Peyer's patch (tissue), 4 donors: ENCODE measurements at regions not wholly inside any gene's neighbourhood (a gene's known extent, or its start where the extent isn't known, plus 50 kb on each side); places are given as distances from the start of the nearest gene placed in this dataset.
A peak's percentile ranks its signal among the peaks of the same experiment; 100 is the strongest.
"Not testable (repeated sequence)": the region's sequence is repeated elsewhere in the genome, so short reads cannot be mapped to it uniquely, and the experiment has no call there.

ENCODE experiments used
- DNase-seq, 3 donors: peaks; one replicate each; pipeline ENCODE4 v3.0.0-alpha.2; 2017 to 2019
- H3K27ac ChIP-seq, 4 donors: fragments of 200-600 bp; sonication (generic); one replicate each; pipeline ENCODE4 v1.5.1; 2016 to 2019
- H3K27me3 ChIP-seq, 2 donors: fragments of 200-600 bp; sonication (generic); one replicate each; pipeline ENCODE4 v1.5.1; 2019
- H3K36me3 ChIP-seq, 3 donors: fragments of 200-600 bp; sonication (generic); one replicate each; pipeline ENCODE4 v1.5.1; 2016 to 2019
- H3K4me1 ChIP-seq, 4 donors: fragments of 200-600 bp; sonication (generic); one replicate each; pipeline ENCODE4 v1.5.1; 2016 to 2019
- H3K4me3 ChIP-seq, 4 donors: fragments of 200-600 bp; sonication (generic); 1 replicate in 3 of 4; 2 replicates in 1 of 4; pipeline ENCODE4 v1.5.1; 2016 to 2019; ENCODE audit warnings: mild to moderate bottlenecking in 1 of 4
- H3K9me3 ChIP-seq, 4 donors: fragments of 200-600 bp; sonication (generic); one replicate each; pipeline ENCODE4 v1.5.1; 2016 to 2019; ENCODE audit warnings: mild to moderate bottlenecking in 1 of 4

DNA sequence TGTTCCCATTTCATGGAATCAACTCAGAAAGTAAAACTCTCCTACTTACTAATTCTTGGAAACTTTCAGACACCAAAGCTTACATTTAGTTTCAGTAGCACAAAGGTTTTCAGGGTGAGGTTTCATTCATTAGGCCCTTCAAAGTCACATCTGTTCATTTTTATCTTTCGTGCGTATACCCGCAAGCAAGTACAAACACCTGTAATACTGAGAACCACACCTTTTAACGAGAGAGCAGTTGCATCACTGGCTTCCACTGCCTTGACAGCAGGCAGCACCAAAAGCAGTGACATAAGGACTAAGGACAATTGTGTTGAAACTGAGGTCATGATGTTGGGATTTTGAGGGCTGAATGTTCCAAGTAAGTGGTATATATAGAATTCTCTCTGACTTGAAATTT is 60.5 kb downstream of the GOLGA6L22 start:
- H3K9me3 ChIP-seq, H3K4me3 ChIP-seq, DNase-seq, H3K36me3 ChIP-seq, H3K27me3 ChIP-seq, H3K27ac ChIP-seq, H3K4me1 ChIP-seq: not testable (repeated sequence)

DNA sequence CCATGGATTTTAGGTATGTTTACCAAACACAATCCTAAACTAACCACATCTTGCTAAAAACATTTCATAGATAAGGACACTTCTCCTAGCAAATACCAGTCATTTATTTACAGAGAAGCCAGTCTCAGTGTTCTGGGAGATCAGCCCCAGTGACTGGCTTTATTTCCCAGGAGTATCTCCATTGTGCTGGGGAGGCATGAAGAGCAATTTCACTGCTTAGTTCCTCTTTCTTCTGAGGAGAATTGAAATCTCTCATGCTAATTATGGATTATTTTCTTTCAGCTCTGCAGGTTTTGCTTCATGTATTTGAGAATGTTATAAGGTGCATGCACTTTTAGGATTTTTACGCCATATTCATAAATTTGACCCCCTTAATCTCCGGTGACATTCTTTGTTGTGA is 67.8 kb downstream of the GOLGA6L22 start:
- H3K27ac ChIP-seq, H3K36me3 ChIP-seq, H3K27me3 ChIP-seq, H3K4me3 ChIP-seq, H3K9me3 ChIP-seq, DNase-seq, H3K4me1 ChIP-seq: not testable (repeated sequence)

DNA sequence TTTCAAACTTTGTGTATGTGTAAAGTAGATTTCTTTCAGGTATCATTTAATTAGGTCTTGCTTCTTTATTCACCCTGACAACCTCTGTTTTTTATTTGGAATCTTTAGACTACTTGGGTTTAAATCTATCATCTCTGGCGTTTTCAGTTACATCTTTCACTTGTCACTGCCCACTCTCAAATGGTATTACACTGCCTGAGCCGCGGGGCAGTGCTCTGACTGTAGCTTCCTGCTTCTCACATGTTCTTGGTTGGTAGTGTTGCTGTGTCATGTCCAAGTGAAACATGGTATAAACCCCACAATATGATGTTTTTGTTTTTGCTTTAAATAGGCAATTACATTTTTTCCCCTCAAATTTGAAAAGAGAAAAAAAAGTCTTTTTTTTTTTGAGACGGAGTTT is 68.3 kb downstream of the GOLGA6L22 start:
- H3K27ac ChIP-seq, DNase-seq, H3K4me3 ChIP-seq, H3K4me1 ChIP-seq, H3K36me3 ChIP-seq, H3K9me3 ChIP-seq, H3K27me3 ChIP-seq: not testable (repeated sequence)

DNA sequence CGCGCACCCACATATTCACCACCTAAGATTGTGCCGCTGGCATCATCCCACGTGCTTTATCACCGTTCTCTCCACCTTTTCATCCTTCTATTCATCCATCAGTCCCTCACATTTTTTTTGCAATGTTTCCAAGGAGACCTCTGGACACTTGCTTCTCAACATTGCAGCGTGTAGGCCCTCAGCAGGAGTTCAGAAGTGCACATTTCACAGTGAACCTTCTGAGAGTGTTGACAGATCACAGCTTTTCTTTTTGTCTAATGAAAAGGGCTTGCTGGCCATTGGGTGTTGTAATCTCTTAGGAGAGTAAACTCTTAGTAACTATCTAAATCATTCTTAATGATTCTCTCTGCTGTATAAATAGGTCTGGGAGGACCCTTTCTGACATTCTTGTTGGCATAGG is 70.5 kb downstream of the GOLGA6L22 start:
- H3K4me1 ChIP-seq, H3K27me3 ChIP-seq, H3K36me3 ChIP-seq, H3K4me3 ChIP-seq, DNase-seq, H3K9me3 ChIP-seq, H3K27ac ChIP-seq: not testable (repeated sequence)

DNA sequence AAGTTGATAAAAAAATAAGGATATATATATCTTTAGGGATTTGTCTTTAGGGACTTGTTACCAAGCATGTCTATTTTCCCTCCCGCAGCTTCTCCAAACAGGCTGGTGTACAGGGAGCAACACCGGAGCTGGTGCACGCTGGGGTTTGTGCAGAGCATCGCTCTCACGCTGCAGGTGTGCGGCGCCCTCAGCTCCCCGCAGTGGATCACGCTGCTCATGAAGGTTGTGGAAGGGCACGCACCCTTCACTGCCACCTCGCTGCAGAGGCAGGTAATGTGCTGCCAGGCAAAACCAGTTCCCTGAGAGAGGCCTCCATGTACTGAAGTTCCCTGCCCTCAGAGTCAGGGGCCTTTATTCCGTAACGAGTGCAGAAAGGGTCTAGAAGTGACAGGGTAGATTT is 101.0 kb downstream of the GOLGA6L22 start:
- not testable (repeated sequence) for H3K36me3 ChIP-seq, H3K27ac ChIP-seq, DNase-seq, H3K9me3 ChIP-seq, H3K27me3 ChIP-seq, H3K4me1 ChIP-seq, H3K4me3 ChIP-seq

DNA sequence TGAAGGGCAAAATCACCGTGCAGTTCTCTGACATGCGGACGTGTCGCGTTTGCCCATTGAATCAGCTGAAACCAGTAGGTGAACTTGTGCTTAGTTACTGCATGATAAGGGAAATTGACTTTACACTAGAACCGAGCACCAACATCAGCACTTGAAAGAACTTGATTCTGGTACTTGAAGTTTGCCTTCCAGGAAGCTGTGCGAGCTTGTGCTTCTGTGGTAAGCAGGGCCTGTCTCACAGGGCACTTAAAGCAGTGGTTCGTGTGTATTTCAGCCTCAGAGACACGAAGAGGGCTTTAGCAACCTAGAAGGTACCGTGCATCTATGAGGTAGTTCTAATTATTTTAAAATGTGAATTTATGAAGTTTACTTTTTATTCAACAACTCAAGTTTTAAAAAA is 103.0 kb downstream of the GOLGA6L22 start:
- not testable (repeated sequence) for H3K36me3 ChIP-seq, H3K4me1 ChIP-seq, H3K4me3 ChIP-seq, H3K9me3 ChIP-seq, DNase-seq, H3K27me3 ChIP-seq, H3K27ac ChIP-seq

DNA sequence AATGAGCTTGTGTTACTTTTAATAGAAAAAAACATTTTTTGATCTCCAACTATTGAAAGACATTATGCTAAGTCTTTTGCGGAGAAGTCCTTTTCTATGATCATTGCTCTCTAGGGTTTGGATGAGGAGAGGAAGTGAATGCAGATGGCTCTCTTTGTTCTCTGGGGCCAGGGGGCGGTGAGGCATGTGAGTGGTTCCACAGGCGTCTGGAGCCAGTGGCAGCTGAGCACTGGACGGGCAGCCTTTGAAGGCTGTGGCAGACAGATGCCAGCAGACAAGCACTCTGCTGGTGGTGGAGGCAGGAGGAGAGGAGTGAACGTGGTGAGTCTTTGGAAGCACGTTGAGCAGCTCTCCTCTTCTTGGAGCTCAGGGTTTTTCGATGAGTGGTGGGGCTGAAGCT is 107.8 kb downstream of the GOLGA6L22 start:
- DNase-seq, H3K36me3 ChIP-seq, H3K27me3 ChIP-seq, H3K4me3 ChIP-seq, H3K27ac ChIP-seq, H3K4me1 ChIP-seq, H3K9me3 ChIP-seq: not testable (repeated sequence)

DNA sequence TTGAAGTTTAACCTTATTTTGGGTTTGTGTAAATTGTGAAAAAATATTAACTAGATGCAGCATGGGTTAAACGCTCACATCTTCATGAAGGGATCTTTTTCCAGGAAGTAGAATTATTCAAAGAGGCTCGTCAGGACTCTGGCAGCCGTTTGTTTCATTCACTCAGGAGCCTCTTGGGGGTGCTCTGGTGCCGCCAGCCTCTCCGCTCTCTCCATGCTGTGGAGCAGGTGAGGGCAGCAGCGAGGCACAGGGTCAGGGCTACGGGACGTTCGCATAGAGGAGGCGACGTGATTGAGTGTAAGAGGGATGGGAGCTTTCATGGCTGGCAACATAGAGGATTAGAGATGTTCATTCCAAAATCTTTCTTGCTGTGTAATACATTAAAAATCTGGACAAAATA is 110.8 kb downstream of the GOLGA6L22 start:
- not testable (repeated sequence) for H3K4me1 ChIP-seq, H3K9me3 ChIP-seq, DNase-seq, H3K4me3 ChIP-seq, H3K27ac ChIP-seq, H3K27me3 ChIP-seq, H3K36me3 ChIP-seq

DNA sequence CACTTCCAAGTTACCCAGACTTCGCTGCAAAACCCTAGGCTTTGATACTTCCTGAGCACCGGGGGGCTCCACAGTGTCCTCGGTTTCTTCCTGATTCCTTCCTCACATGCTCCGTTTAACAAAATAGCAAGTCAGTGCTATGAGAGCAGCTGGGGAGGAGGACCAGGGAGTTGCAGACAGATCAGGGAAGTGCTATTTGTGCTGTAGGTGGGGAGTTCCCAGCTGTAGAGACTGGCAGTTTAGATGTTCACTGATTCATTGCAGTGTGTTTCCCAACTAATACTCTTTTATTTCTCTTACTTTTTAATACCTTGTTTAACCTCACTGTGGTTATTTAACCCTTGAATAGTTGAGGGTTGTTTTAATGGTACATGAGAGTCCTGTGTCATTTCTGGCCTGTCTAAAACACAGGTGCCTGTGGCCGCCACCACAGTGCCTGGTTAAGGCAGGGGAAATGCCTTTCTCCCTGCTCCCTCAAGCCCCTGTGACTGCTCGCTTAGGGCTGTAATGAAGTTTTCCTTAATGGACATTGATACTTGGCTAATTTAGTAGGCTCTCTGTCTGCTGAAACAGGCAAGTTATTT is 113.5 kb downstream of the GOLGA6L22 start:
- H3K27me3 ChIP-seq, H3K4me3 ChIP-seq, H3K27ac ChIP-seq, H3K36me3 ChIP-seq, H3K9me3 ChIP-seq, DNase-seq, H3K4me1 ChIP-seq: not testable (repeated sequence)

DNA sequence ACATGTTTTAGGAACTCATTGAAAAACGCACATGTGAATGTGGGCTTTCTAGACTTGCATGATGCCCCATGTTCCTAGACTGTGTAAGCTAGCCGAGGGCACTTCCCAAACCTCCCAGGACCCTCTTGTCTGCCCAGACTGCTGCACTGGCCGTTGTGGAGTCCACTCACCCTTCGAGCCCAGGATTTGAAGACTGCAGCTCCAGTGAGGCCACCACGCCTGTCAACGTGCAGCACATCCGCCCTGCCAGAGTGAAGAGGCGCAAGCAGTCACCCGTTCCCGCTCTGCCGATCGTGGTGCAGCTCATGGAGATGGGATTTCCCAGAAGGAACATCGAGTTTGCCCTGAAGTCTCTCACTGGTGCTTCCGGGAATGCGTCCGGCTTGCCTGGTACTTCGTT is 114.1 kb downstream of the GOLGA6L22 start:
- not testable (repeated sequence) for H3K4me1 ChIP-seq
- DNase-seq, result peak in 1 of 3 donors; percentile 20

DNA sequence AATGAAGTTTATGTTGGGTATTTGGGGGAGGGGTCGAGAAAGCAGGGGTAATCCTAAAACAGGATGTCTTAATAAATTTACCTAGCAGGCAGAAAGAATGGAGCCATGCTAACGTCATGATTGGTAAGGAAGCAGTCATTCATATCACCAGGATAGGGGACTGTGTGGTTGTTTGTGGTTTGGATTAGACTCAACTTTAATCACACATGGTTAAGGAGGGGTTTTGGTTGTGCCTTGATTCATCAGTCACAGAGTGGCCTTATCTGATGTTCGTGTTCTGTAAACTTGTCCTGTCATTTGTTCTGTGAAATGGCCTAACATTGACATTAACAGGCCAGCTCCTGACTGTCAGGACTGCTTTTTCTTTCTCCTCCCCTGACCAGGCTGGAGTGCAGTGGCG is 119.1 kb downstream of the GOLGA6L22 start:
- H3K4me1 ChIP-seq, DNase-seq, H3K4me3 ChIP-seq, H3K27ac ChIP-seq, H3K27me3 ChIP-seq, H3K9me3 ChIP-seq, H3K36me3 ChIP-seq: not testable (repeated sequence)

More for the DNA sequence above, 114.1 kb downstream of the GOLGA6L22 start:
- H3K27ac ChIP-seq, H3K9me3 ChIP-seq, H3K36me3 ChIP-seq, H3K27me3 ChIP-seq, H3K4me3 ChIP-seq: not testable (repeated sequence)

DNA sequence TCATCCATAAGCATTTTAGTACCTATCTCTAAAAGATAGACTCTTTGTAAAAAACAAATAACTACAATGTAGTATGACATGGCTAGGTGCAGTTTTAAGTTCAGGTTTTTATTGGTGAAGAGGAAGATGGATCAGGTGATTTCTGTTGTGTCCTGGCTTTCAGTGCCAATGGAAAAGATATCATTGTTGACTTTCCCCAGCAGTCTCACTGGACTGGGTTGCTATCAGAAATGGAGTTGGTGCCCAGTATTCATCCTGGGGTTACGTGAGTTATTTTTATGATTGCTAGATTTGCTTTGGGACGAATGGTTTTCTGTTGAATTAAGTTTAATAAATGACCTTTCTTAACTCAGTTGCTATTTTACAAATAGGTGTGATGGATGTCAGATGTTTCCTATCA is 120.5 kb downstream of the GOLGA6L22 start:
- not testable (repeated sequence) for H3K4me3 ChIP-seq, DNase-seq

DNA sequence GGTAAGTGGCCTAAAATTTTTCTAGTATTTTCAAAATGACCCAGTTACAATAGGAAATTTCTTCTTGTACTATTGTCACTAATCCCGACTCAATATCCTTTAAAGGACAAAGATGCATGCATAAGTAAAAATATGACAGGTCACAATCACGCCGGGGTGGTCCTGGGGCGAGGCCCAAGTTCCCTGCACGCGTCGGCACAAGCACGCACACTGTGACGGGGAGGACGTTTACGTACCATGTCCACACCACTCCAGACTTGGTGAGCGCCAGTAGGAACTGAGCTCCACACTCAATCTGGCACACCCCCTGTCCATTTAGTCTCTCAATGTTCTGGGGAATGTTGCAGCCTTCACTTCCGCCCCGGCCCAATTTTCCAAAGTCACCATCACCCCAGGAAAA is 128.7 kb downstream of the GOLGA6L22 start:
- not testable (repeated sequence) for H3K27ac ChIP-seq, H3K9me3 ChIP-seq, H3K36me3 ChIP-seq, H3K4me3 ChIP-seq, DNase-seq, H3K4me1 ChIP-seq, H3K27me3 ChIP-seq

More for the DNA sequence above, 120.5 kb downstream of the GOLGA6L22 start:
- not testable (repeated sequence) for H3K9me3 ChIP-seq, H3K36me3 ChIP-seq, H3K27ac ChIP-seq, H3K4me1 ChIP-seq, H3K27me3 ChIP-seq

DNA sequence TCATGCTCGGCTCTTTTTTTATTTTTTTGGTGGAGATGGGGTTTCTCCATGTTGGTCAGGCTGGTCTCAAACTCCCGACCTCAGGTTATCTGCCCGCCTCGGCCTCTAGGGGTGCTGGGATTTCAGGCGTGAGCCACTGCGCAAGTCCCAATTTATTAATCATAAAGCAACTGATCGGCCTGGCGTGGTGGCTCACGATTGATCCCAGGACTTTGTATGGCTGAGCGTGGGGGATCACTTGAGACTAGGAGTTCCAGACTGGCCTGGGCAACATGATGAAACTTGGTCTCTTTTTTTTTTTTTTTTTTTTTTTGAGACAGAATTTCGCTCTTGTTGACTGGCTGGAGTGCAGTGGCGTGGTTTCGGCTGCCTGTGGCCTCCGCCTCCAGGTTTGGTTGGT is 139.8 kb downstream of the GOLGA6L22 start:
- not testable (repeated sequence) for DNase-seq, H3K36me3 ChIP-seq, H3K4me1 ChIP-seq, H3K9me3 ChIP-seq, H3K27me3 ChIP-seq, H3K4me3 ChIP-seq, H3K27ac ChIP-seq

DNA sequence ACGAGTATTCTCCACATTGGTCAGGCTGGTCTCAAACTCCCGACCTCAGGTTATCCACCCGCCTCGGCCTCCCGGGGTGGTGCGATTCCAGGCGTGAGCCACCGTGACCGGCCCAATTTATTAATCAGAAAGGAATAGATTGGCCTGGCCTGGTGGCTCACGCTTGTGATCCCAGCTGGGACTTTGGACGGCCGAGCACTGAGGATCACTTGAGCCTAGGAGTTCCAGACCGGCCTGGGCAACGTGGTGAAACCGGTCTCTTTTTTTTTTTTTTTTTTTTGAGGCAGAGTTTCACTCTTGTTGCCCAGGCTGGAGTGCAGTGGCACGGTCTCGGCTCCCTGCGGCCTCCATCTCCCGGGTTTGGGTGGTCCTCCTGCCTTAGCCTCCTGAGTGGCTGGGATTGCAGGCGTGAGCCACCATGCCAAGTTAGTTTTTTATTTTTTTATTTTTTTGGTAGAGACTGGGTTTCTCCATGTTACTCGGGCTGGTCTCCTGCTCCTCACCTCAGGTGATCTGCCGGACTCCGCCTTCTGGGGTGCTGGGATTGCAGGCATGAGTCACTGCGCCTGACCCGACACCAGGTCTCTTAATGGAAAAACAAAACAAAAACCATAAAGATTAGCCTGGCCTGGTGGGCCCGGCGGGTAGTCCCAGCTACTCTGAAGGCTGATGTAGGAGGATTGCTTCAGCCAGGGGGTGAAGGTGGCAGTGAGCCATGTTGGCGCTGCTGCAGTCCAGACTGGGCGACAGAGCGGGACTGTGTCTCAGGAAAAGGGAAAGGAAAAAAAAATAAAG is 141.0 kb downstream of the GOLGA6L22 start:
- H3K36me3 ChIP-seq, H3K27ac ChIP-seq, H3K4me3 ChIP-seq, H3K4me1 ChIP-seq, H3K27me3 ChIP-seq, H3K9me3 ChIP-seq: not testable (repeated sequence)
- peak in 1 of 3 donors; percentile 30 for DNase-seq

DNA sequence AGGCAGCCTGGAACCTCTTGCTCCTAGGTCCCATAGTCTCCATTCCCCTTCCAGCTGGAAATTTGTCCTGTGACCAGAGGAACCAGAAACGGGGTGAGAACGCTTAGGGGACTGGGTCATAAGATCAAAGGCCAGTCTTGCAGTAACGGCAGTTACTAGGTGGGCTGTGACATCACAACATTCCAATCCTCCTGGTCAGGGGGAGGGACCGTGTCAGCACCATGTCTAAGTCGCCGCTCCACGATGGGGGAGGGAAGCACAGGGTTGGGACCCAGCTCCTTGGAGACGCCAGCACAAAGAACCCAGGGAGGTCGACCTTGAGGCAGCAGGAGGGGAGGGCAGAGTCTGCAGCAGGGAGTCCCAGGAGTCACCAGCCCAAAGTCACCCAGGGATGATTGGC is 158.3 kb downstream of the GOLGA6L22 start:
- H3K9me3 ChIP-seq, H3K36me3 ChIP-seq, H3K4me1 ChIP-seq, H3K4me3 ChIP-seq, DNase-seq, H3K27ac ChIP-seq, H3K27me3 ChIP-seq: not testable (repeated sequence)
